ENCODE measurements at regions not wholly inside any gene's neighbourhood (a gene's known extent, or its start where the extent isn't known, plus 50 kb on each side); places are given as distances from the start of the nearest gene placed in this dataset.
"Not testable (repeated sequence)": the region's sequence is repeated elsewhere in the genome, so short reads cannot be mapped to it uniquely, and the experiment has no call there.

GRCh38 chr10:55943403-55943802, 417.7 kb downstream of the ZWINT start:
- no peak overlapping the region for H3K27ac ChIP-seq (ENCODE audit: low read length)

GRCh38 chr10:55929291-55929690, 431.8 kb downstream of the ZWINT start:
- Histone ChIP-seq H3K4me3 (ENCODE audit: low read length in 2 of 2) (no peak overlapping the region), H3K9me3 (ENCODE audit: control insufficient read depth in 2 of 2, low read length in 2 of 2) (no peaks in the 10 kb centered on the region), H3K27ac (ENCODE audit: low read length) (no peak overlapping the region), H3K9ac (ENCODE audit: low read length in 2 of 2) (no peak overlapping the region), H3K4me1 (ENCODE audit: control insufficient read depth, insufficient read depth, low read length) (no peaks in the 10 kb centered on the region), H3K36me3 (ENCODE audit: control insufficient read depth in 2 of 2, insufficient read depth in 2 of 2, low read length in 2 of 2) (no peaks in the 10 kb centered on the region), H3K27me3 (ENCODE audit: control insufficient read depth in 1 of 2, insufficient read depth in 2 of 2, low read length in 2 of 2) (no peaks in the 10 kb centered on the region)

More at GRCh38 chr10:55943403-55943802, 417.7 kb downstream of the ZWINT start:
- Histone ChIP-seq H3K9me3 (ENCODE audit: control insufficient read depth in 2 of 2, low read length in 2 of 2) (no peaks in the 10 kb centered on the region), H3K9ac (ENCODE audit: low read length in 2 of 2) (no peak overlapping the region), H3K27me3 (ENCODE audit: control insufficient read depth in 1 of 2, insufficient read depth in 2 of 2, low read length in 2 of 2) (no peaks in the 10 kb centered on the region), H3K4me3 (ENCODE audit: low read length in 2 of 2) (no peak overlapping the region), H3K4me1 (ENCODE audit: control insufficient read depth, insufficient read depth, low read length) (no peaks in the 10 kb centered on the region), H3K36me3 (ENCODE audit: control insufficient read depth in 2 of 2, insufficient read depth in 2 of 2, low read length in 2 of 2) (no peaks in the 10 kb centered on the region)

GRCh38 chr10:55899472-55900147, 461.4 kb downstream of the ZWINT start:
- H3K9me3 ChIP-seq (ENCODE audit: control insufficient read depth in 2 of 2, low read length in 2 of 2); H3K4me1 ChIP-seq (ENCODE audit: control insufficient read depth, insufficient read depth, low read length); H3K9ac ChIP-seq (ENCODE audit: low read length in 2 of 2); H3K27me3 ChIP-seq (ENCODE audit: control insufficient read depth in 1 of 2, insufficient read depth in 2 of 2, low read length in 2 of 2); H3K4me3 ChIP-seq (ENCODE audit: low read length in 2 of 2); H3K36me3 ChIP-seq (ENCODE audit: control insufficient read depth in 2 of 2, insufficient read depth in 2 of 2, low read length in 2 of 2); H3K27ac ChIP-seq (ENCODE audit: low read length): not testable (repeated sequence)

- H3K27ac ChIP-seq (ENCODE audit: low read length) = no peak overlapping the region
- no peaks in the 10 kb centered on the region for H3K36me3 ChIP-seq (ENCODE audit: control insufficient read depth in 2 of 2, insufficient read depth in 2 of 2, low read length in 2 of 2)
- no peaks in the 10 kb centered on the region for H3K27me3 ChIP-seq (ENCODE audit: control insufficient read depth in 1 of 2, insufficient read depth in 2 of 2, low read length in 2 of 2)
- H3K9ac ChIP-seq (ENCODE audit: low read length in 2 of 2) = no peak overlapping the region
- no peak overlapping the region for H3K4me3 ChIP-seq (ENCODE audit: low read length in 2 of 2)
- H3K9me3 ChIP-seq (ENCODE audit: control insufficient read depth in 2 of 2, low read length in 2 of 2) = no peaks in the 10 kb centered on the region
- no peaks in the 10 kb centered on the region for H3K4me1 ChIP-seq (ENCODE audit: control insufficient read depth, insufficient read depth, low read length)
Observed at GRCh38 chr10:55897490-55897921, 463.6 kb downstream of the ZWINT start.

- no peak overlapping the region for H3K27ac ChIP-seq (ENCODE audit: low read length)
Observed at GRCh38 chr10:55892276-55892675, 468.8 kb downstream of the ZWINT start.

GRCh38 chr10:55881588-55881987, 479.5 kb downstream of the ZWINT start:
- no peaks in the 10 kb centered on the region for H3K9me3 ChIP-seq (ENCODE audit: control insufficient read depth in 2 of 2, low read length in 2 of 2)
- no peaks in the 10 kb centered on the region for H3K27me3 ChIP-seq (ENCODE audit: control insufficient read depth in 1 of 2, insufficient read depth in 2 of 2, low read length in 2 of 2)
- H3K9ac ChIP-seq (ENCODE audit: low read length in 2 of 2) = no peak overlapping the region
- H3K27ac ChIP-seq (ENCODE audit: low read length) = no peak overlapping the region
- H3K36me3 ChIP-seq (ENCODE audit: control insufficient read depth in 2 of 2, insufficient read depth in 2 of 2, low read length in 2 of 2) = no peaks in the 10 kb centered on the region
- H3K4me1 ChIP-seq (ENCODE audit: control insufficient read depth, insufficient read depth, low read length) = no peaks in the 10 kb centered on the region
- H3K4me3 ChIP-seq (ENCODE audit: low read length in 2 of 2) = no peak overlapping the region

More at GRCh38 chr10:55892276-55892675, 468.8 kb downstream of the ZWINT start:
- Histone ChIP-seq H3K36me3 (ENCODE audit: control insufficient read depth in 2 of 2, insufficient read depth in 2 of 2, low read length in 2 of 2) (no peaks in the 10 kb centered on the region), H3K9ac (ENCODE audit: low read length in 2 of 2) (no peak overlapping the region), H3K4me1 (ENCODE audit: control insufficient read depth, insufficient read depth, low read length) (no peaks in the 10 kb centered on the region), H3K9me3 (ENCODE audit: control insufficient read depth in 2 of 2, low read length in 2 of 2) (no peaks in the 10 kb centered on the region), H3K27me3 (ENCODE audit: control insufficient read depth in 1 of 2, insufficient read depth in 2 of 2, low read length in 2 of 2) (no peaks in the 10 kb centered on the region), H3K4me3 (ENCODE audit: low read length in 2 of 2) (no peak overlapping the region)

- Histone ChIP-seq H3K9me3 (ENCODE audit: control insufficient read depth in 2 of 2, low read length in 2 of 2) (no peaks in the 10 kb centered on the region), H3K27ac (ENCODE audit: low read length) (no peak overlapping the region), H3K4me3 (ENCODE audit: low read length in 2 of 2) (no peak overlapping the region), H3K27me3 (ENCODE audit: control insufficient read depth in 1 of 2, insufficient read depth in 2 of 2, low read length in 2 of 2) (no peaks in the 10 kb centered on the region), H3K9ac (ENCODE audit: low read length in 2 of 2) (no peak overlapping the region), H3K4me1 (ENCODE audit: control insufficient read depth, insufficient read depth, low read length) (no peaks in the 10 kb centered on the region), H3K36me3 (ENCODE audit: control insufficient read depth in 2 of 2, insufficient read depth in 2 of 2, low read length in 2 of 2) (no peaks in the 10 kb centered on the region)
Observed at GRCh38 chr10:55873485-55873884, 487.6 kb downstream of the ZWINT start.

GRCh38 chr10:55870186-55870585, 490.9 kb downstream of the ZWINT start:
- Histone ChIP-seq H3K36me3 (ENCODE audit: control insufficient read depth in 2 of 2, insufficient read depth in 2 of 2, low read length in 2 of 2) (no peaks in the 10 kb centered on the region), H3K9ac (ENCODE audit: low read length in 2 of 2) (no peak overlapping the region), H3K27ac (ENCODE audit: low read length) (no peak overlapping the region), H3K27me3 (ENCODE audit: control insufficient read depth in 1 of 2, insufficient read depth in 2 of 2, low read length in 2 of 2) (no peaks in the 10 kb centered on the region), H3K4me3 (ENCODE audit: low read length in 2 of 2) (no peak overlapping the region), H3K9me3 (ENCODE audit: control insufficient read depth in 2 of 2, low read length in 2 of 2) (no peaks in the 10 kb centered on the region), H3K4me1 (ENCODE audit: control insufficient read depth, insufficient read depth, low read length) (no peaks in the 10 kb centered on the region)

- H3K4me1 ChIP-seq (ENCODE audit: control insufficient read depth, insufficient read depth, low read length) = no peaks in the 10 kb centered on the region
- H3K27me3 ChIP-seq (ENCODE audit: control insufficient read depth in 1 of 2, insufficient read depth in 2 of 2, low read length in 2 of 2) = no peaks in the 10 kb centered on the region
- no peaks in the 10 kb centered on the region for H3K9me3 ChIP-seq (ENCODE audit: control insufficient read depth in 2 of 2, low read length in 2 of 2)
- no peak overlapping the region for H3K4me3 ChIP-seq (ENCODE audit: low read length in 2 of 2)
- no peak overlapping the region for H3K9ac ChIP-seq (ENCODE audit: low read length in 2 of 2)
- no peak overlapping the region for H3K27ac ChIP-seq (ENCODE audit: low read length)
- no peaks in the 10 kb centered on the region for H3K36me3 ChIP-seq (ENCODE audit: control insufficient read depth in 2 of 2, insufficient read depth in 2 of 2, low read length in 2 of 2)
Observed at GRCh38 chr10:55867848-55868247, 493.2 kb downstream of the ZWINT start.

GRCh38 chr10:55858730-55859129, 502.3 kb downstream of the ZWINT start:
- H3K9ac ChIP-seq (ENCODE audit: low read length in 2 of 2) = no peak overlapping the region
- H3K36me3 ChIP-seq (ENCODE audit: control insufficient read depth in 2 of 2, insufficient read depth in 2 of 2, low read length in 2 of 2) = no peaks in the 10 kb centered on the region
- H3K4me3 ChIP-seq (ENCODE audit: low read length in 2 of 2) = no peak overlapping the region
- no peak overlapping the region for H3K27ac ChIP-seq (ENCODE audit: low read length)
- H3K27me3 ChIP-seq (ENCODE audit: control insufficient read depth in 1 of 2, insufficient read depth in 2 of 2, low read length in 2 of 2) = no peaks in the 10 kb centered on the region
- no peaks in the 10 kb centered on the region for H3K9me3 ChIP-seq (ENCODE audit: control insufficient read depth in 2 of 2, low read length in 2 of 2)
- H3K4me1 ChIP-seq (ENCODE audit: control insufficient read depth, insufficient read depth, low read length) = no peaks in the 10 kb centered on the region

- Histone ChIP-seq H3K4me1 (ENCODE audit: control insufficient read depth, insufficient read depth, low read length) (no peaks in the 10 kb centered on the region), H3K27me3 (ENCODE audit: control insufficient read depth in 1 of 2, insufficient read depth in 2 of 2, low read length in 2 of 2) (no peaks in the 10 kb centered on the region), H3K9me3 (ENCODE audit: control insufficient read depth in 2 of 2, low read length in 2 of 2) (no peaks in the 10 kb centered on the region), H3K36me3 (ENCODE audit: control insufficient read depth in 2 of 2, insufficient read depth in 2 of 2, low read length in 2 of 2) (no peaks in the 10 kb centered on the region), H3K27ac (ENCODE audit: low read length) (no peak overlapping the region), H3K9ac (ENCODE audit: low read length in 2 of 2) (no peak overlapping the region), H3K4me3 (ENCODE audit: low read length in 2 of 2) (no peak overlapping the region)
Observed at GRCh38 chr10:55852900-55853299, 508.2 kb downstream of the ZWINT start.
